Mammary epithelial cell (primary cell): ENCODE measurements at regions not wholly inside any gene's neighbourhood (a gene's known extent, or its start where the extent isn't known, plus 50 kb on each side); places are given as distances from the start of the nearest gene placed in this dataset.

Source experiments
- CTCF ChIP-seq, 2 donors: IDR thresholded peaks in 1 of 2; conservative IDR thresholded peaks in 1 of 2; 2 replicates each; pipeline ENCODE4 v1.5.1; 2011 to 2012; ENCODE audit warnings: inconsistent platforms in 2 of 2, low read length in 2 of 2, mild to moderate bottlenecking in 2 of 2, control low read depth in 1 of 2, low read depth in 1 of 2; ENCODE audit not compliant: insufficient read depth in 1 of 2; ENCODE audit errors: extremely low read depth in 1 of 2
- EZH2 ChIP-seq: IDR thresholded peaks from 2 replicates; pipeline ENCODE4 v1.6.1; 2012; ENCODE audit warnings: low read length, inconsistent platforms, borderline replicate concordance

GRCh38 chr2:71846669-71847291, 300.9 kb downstream of the CYP26B1 start:
- no peak for TF ChIP-seq EZH2
- no peak for TF ChIP-seq CTCF (conservative IDR thresholded peaks at IDR 0.05 in 1 of 2, IDR thresholded peaks at IDR 0.05 in 1 of 2; ENCODE audit: extremely low read depth in 1 of 2, insufficient read depth in 1 of 2, low read depth in 1 of 2, low read length in 2 of 2)
